COR-L47 (cell line): ENCODE measurements at regions not wholly inside any gene's neighbourhood (a gene's known extent, or its start where the extent isn't known, plus 50 kb on each side); places are given as distances from the start of the nearest gene placed in this dataset.
A peak's percentile ranks its signal among the peaks of the same experiment; 100 is the strongest.
"Not testable (repeated sequence)": the region's sequence is repeated elsewhere in the genome, so short reads cannot be mapped to it uniquely, and the experiment has no call there.

ENCODE experiments used
- DNase-seq: peaks from one replicate; lab custom pipeline; 2025; lab: John Stamatoyannopoulos, UW

DNA sequence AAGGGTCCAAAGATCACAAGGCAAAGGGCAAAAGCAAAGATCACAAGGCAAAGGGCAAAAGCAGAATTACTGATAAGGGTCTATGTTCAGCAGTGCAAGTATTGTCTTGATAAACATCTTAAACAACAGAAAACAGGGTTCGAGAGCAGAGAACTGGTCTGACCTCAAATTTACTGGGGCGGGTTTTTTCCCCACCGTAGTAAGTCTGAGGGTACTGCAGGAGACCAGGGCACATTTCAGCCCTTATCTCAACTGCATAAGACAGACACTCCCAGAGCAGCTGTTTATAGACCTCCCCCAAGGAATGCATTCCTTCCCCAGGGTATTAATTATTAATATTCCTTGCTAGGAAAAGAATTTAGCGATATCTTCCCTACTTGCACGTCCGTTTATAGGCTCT is 61.3 kb downstream of the ZNF860 start:
- DNase-seq, result not testable (repeated sequence)

DNA sequence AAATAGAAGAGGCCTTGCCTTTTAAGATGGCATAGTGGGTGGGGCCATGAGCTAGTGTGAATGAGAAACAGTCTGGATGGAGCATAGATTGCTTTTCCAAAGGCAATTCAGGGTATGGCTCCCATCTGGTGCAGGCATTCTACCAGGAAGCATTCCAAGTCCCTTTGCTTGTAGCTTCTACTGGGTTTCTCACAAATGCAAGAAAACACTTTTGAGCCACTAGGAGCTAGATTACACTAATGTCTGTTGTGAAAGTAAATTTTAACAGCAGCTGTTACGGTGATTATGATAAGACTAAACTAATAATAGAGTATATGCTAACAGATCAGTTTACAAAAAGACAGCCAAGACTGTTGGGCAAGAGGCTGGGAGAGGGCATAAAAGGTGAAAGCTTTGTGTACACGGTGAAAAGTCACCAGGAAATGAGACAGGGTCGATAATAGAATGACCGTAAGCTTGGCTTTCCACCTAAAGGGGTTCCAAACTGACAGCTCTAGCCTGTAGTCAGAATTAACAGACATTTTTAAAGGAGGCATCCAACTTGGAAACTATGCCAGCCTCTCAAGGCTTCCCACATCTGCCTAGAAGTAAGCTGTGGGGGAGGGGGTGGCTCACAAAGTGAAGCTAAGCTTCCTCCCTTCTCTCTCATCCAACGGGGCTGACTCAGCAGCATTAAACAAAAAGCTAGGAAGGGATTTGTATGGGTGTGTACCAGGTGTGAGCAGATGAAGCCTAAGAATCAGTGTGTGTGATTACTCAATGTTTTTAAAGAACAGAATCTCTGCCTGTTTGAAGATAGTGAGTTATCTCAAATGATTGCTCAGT is 61.1 kb upstream of the GPD1L start:
- peak; percentile 0 for DNase-seq

DNA sequence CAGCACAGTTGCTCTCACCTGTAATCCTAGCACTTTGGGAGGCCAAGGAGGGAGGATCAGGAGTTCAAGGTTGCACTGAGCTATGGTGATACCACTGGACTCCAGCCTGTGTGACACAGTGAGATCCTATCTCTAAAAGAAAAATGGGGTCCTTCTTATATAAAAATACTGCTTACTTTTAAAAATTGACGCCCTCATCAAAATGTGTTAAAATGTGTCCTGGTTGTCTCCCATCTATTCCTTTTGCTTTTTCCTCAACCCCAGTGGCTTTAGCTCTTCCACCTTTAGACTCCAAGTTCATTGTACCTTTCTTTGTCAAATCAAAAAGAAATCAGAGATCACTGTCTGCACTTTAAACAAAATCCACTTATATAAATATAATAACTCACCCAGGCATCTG is 60.3 kb upstream of the GPD1L start:
- DNase-seq, result no peak

DNA sequence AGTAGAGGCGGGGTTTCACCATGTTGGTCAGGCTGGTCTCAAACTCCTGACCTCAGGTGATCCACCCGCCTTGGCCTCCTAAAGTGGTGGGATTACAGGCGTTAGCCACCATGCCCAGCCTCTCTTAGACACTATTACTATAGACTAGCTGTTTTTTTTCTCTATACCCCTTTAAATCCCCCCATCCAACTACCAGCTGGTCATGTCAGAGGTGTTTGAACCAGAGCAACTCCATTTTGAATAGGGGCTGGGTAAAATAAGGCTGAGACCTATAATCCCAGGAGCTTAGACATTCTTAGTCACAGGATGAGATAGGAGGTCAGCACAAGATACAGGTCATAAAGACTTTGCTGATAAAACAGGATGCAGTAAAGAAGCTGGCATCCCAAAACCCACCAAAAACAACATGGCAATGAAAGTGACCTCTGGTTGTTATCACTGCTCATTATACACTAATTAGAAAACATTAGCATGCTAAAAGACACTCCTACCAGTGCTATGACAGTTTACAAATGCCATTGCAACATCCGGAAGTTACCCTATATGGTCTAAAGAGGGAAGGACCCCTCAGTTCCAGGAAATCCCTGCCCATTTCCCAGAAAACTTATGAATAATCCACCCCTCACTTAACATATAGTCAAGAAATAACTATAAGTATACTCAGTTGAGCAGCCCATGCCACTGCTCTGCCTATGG is 57.8 kb upstream of the GPD1L start:
- no peak for DNase-seq

DNA sequence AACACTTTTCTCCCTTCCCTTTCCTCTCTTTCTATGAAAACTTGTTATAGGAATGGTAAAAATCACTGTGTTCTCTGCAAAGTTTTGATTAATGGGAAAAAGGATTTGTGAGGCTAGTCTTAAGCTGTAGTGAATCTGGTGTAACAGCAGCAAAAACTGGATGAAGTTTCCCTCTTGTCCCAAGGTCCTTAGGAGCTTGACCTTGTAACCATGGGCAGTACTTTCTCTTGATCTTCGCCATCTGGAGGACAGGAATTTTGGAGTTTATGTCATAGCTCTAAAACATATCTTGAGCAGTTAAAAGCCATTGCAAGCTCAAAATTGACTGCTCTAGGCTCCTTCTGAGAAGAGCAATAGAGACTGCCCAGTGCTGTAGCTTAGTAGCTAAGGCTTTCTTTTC is 56.5 kb upstream of the GPD1L start:
- no peak for DNase-seq

DNA sequence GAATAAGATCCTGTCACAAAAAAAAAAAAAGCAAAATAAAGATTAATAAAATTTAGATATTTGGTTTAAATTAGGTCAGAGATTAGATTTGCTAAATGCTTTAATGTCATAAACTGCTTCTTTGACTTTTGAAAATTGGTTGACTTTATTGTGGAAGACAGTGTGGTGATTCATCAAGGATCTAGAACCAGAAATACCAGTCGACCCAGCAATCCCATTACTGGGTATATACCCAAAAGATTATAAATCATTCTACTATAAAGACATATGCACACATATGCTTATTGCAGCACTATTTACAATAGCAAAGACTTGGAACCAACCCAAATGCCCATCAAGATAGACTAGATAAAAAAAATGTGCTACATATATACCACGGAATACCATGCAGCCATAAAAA is 54.2 kb upstream of the GPD1L start:
- DNase-seq, result not testable (repeated sequence)

DNA sequence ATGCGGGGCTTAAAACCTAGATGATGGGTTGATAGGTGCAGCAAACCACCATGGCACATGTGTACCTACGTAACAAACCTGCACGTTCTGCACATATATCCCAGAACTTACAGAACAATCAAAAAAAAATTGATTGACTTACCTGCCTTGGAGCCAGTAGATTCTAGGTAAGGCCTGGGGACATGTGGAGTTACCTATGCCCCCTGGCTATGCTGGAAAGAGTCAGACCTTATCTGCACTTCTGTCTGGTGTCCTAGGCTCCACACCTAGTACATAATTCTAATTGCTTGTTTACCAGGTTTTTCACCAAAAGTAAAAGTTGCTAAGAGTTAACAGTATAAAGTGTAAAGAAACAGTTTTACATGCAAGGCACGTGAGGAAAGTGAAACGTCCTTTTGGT is 53.6 kb upstream of the GPD1L start:
- not testable (repeated sequence) for DNase-seq

DNA sequence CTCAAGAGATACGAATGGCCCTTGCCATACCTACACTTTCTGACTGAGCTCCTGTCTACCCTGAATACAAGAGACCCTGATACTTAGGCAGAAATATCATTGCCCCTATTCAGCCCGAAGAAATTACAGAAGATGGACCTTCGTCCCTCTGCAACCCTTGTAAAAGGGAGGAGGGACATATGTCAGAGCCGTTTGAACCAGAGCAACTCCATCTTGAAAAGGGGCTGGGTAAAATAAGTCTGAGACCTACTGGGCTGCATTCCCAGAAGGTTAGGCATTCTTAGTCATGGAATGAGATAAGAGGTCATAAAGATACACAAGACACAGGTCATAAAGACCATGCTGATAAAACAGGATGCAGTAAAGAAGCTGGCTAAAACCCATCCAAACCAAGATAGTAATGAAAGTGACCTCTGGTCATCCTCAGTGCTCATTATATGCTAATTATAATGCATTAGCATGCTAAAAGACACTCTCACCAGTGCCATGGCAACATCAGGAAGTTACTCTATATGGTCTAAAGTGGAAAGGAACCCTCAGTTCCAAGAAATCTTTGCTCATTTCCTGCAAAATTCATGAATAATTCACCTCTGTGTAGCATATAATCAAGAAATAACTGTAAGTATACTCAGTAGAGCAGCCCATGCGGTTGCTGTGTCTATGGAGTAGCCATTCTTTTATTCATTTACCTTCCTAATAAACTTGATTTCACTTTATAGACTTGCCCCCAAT is 49.7 kb upstream of the GPD1L start:
- no peak for DNase-seq
